ENCODE measurements at regions not wholly inside any gene's neighbourhood (a gene's known extent, or its start where the extent isn't known, plus 50 kb on each side); places are given as distances from the start of the nearest gene placed in this dataset.

- Histone ChIP-seq H3K9me3 (ENCODE audit: insufficient read depth, low read depth, low read length) (no peaks in the 10 kb centered on the region), H3K79me2 (ENCODE audit: insufficient read depth, low read length) (no peaks in the 10 kb centered on the region), H2AFZ (ENCODE audit: low read length) (no peak overlapping the region), H3K27me3 (ENCODE audit: insufficient read depth, low read length, poor library complexity, severe bottlenecking) (no peaks in the 10 kb centered on the region), H3F3A (ENCODE audit: low read depth) (no peaks in the 10 kb centered on the region), H3K9ac (ENCODE audit: low read depth, low read length, poor library complexity, severe bottlenecking) (no peak overlapping the region), H3K4me1 (ENCODE audit: insufficient read depth, low read length, poor library complexity, severe bottlenecking) (no peaks in the 10 kb centered on the region), H3K36me3 (ENCODE audit: insufficient read depth, low read length) (no peaks in the 10 kb centered on the region), H3K9me2 (replicated peaks; ENCODE audit: low read depth, low read length) (no peaks in the 10 kb centered on the region), H3K4me2 (ENCODE audit: low read depth, low read length, poor library complexity, severe bottlenecking) (no peak overlapping the region), H4K20me1 (ENCODE audit: insufficient read depth, low read length, poor library complexity, severe bottlenecking) (no peaks in the 10 kb centered on the region), H3K4me3 (ENCODE audit: low read length, poor library complexity, severe bottlenecking) (no peak overlapping the region)
- no peak for TF ChIP-seq EZH2phosphoT487 (IDR thresholded peaks at IDR 0.05; ENCODE audit: borderline replicate concordance)
- TF ChIP-seq CTCF (conservative IDR thresholded peaks at IDR 0.05; ENCODE audit: low read length): no peak
Observed at GRCh38 chr20:55160037-55160436, 684.6 kb downstream of the DOK5 start.

GRCh38 chr20:55159230-55159629 is 683.8 kb downstream of the DOK5 start:
- Histone ChIP-seq H3K27me3 (ENCODE audit: insufficient read depth, low read length, poor library complexity, severe bottlenecking) (no peaks in the 10 kb centered on the region), H4K20me1 (ENCODE audit: insufficient read depth, low read length, poor library complexity, severe bottlenecking) (no peaks in the 10 kb centered on the region), H3K79me2 (ENCODE audit: insufficient read depth, low read length) (no peaks in the 10 kb centered on the region), H3F3A (ENCODE audit: low read depth) (no peaks in the 10 kb centered on the region), H3K9ac (ENCODE audit: low read depth, low read length, poor library complexity, severe bottlenecking) (no peak overlapping the region), H3K36me3 (ENCODE audit: insufficient read depth, low read length) (no peaks in the 10 kb centered on the region), H3K4me1 (ENCODE audit: insufficient read depth, low read length, poor library complexity, severe bottlenecking) (no peaks in the 10 kb centered on the region), H3K4me2 (ENCODE audit: low read depth, low read length, poor library complexity, severe bottlenecking) (no peak overlapping the region), H2AFZ (ENCODE audit: low read length) (no peak overlapping the region), H3K9me2 (replicated peaks; ENCODE audit: low read depth, low read length) (no peaks in the 10 kb centered on the region), H3K9me3 (ENCODE audit: insufficient read depth, low read depth, low read length) (no peaks in the 10 kb centered on the region), H3K4me3 (ENCODE audit: low read length, poor library complexity, severe bottlenecking) (no peak overlapping the region)
- TF ChIP-seq CTCF (conservative IDR thresholded peaks at IDR 0.05; ENCODE audit: low read length): no peak
- TF ChIP-seq EZH2phosphoT487 (IDR thresholded peaks at IDR 0.05; ENCODE audit: borderline replicate concordance): no peak

- Histone ChIP-seq H3K9ac (ENCODE audit: low read depth, low read length, poor library complexity, severe bottlenecking) (no peak overlapping the region), H3K79me2 (ENCODE audit: insufficient read depth, low read length) (no peaks in the 10 kb centered on the region), H4K20me1 (ENCODE audit: insufficient read depth, low read length, poor library complexity, severe bottlenecking) (no peaks in the 10 kb centered on the region), H3K9me3 (ENCODE audit: insufficient read depth, low read depth, low read length) (no peaks in the 10 kb centered on the region), H3K4me2 (ENCODE audit: low read depth, low read length, poor library complexity, severe bottlenecking) (no peak overlapping the region), H3K4me1 (ENCODE audit: insufficient read depth, low read length, poor library complexity, severe bottlenecking) (no peaks in the 10 kb centered on the region), H3K9me2 (replicated peaks; ENCODE audit: low read depth, low read length) (no peaks in the 10 kb centered on the region), H3K27me3 (ENCODE audit: insufficient read depth, low read length, poor library complexity, severe bottlenecking) (no peaks in the 10 kb centered on the region), H3K4me3 (ENCODE audit: low read length, poor library complexity, severe bottlenecking) (no peak overlapping the region), H3K36me3 (ENCODE audit: insufficient read depth, low read length) (no peaks in the 10 kb centered on the region), H3F3A (ENCODE audit: low read depth) (no peaks in the 10 kb centered on the region), H2AFZ (ENCODE audit: low read length) (no peak overlapping the region)
- no peak for TF ChIP-seq EZH2phosphoT487 (IDR thresholded peaks at IDR 0.05; ENCODE audit: borderline replicate concordance)
- TF ChIP-seq CTCF (conservative IDR thresholded peaks at IDR 0.05; ENCODE audit: low read length): no peak
Observed at GRCh38 chr20:55158446-55158845, 683.1 kb downstream of the DOK5 start.
